DOHH2 (cell line): ENCODE measurements at regions not wholly inside any gene's neighbourhood (a gene's known extent, or its start where the extent isn't known, plus 50 kb on each side); places are given as distances from the start of the nearest gene placed in this dataset.

Experiments
- H3F3A ChIP-seq: fragments of 200-600 bp; sonication (generic), shearing (Covaris generic); 2 replicates; pipeline ENCODE4 v1.6.0; 2016; ENCODE audit warnings: antibody characterized with exemption, mild to moderate bottlenecking; ENCODE audit not compliant: control insufficient read depth, insufficient read depth
- H3K27ac ChIP-seq: fragments of 200-600 bp; sonication (generic); 2 replicates; pipeline ENCODE4 v1.5.1; 2014; ENCODE audit warnings: low read depth, mild to moderate bottlenecking, low read length, moderate library complexity
- H3K27me3 ChIP-seq: fragments of 200-600 bp; sonication (generic); 2 replicates; pipeline ENCODE4 v1.6.1; 2014; ENCODE audit warnings: mild to moderate bottlenecking, low read length, mixed read lengths; ENCODE audit not compliant: control insufficient read depth
- H3K36me3 ChIP-seq: fragments of 200-600 bp; sonication (generic); 2 replicates; pipeline ENCODE4 v1.6.1; 2014; ENCODE audit warnings: mild to moderate bottlenecking, low read length, moderate library complexity, mixed read lengths; ENCODE audit not compliant: control insufficient read depth
- H3K4me1 ChIP-seq: fragments of 200-600 bp; sonication (generic); 2 replicates; pipeline ENCODE4 v1.6.1; 2014; ENCODE audit warnings: mild to moderate bottlenecking, low read length, mixed read lengths; ENCODE audit not compliant: control insufficient read depth
- H3K4me2 ChIP-seq: fragments of 200-600 bp; sonication (generic); 2 replicates; pipeline ENCODE4 v1.6.0; 2014; ENCODE audit warnings: mild to moderate bottlenecking, low read length, moderate library complexity
- H3K4me3 ChIP-seq: fragments of 200-600 bp; sonication (generic); 2 replicates; pipeline ENCODE4 v1.5.1; 2014; ENCODE audit warnings: mild to moderate bottlenecking, low read length, mixed read lengths
- H3K79me2 ChIP-seq: fragments of 200-600 bp; sonication (generic); 2 replicates; pipeline ENCODE4 v1.6.1; 2014; ENCODE audit warnings: mild to moderate bottlenecking, low read length, mixed read lengths; ENCODE audit not compliant: control insufficient read depth
- H3K9me2 ChIP-seq: fragments of 200-600 bp; sonication (generic); replicated peaks from 2 replicates; pipeline ENCODE4 v1.6.1; 2014; ENCODE audit warnings: mild to moderate bottlenecking, low read length, mixed read lengths; ENCODE audit not compliant: control insufficient read depth
- H3K9me3 ChIP-seq: fragments of 200-600 bp; sonication (generic); 2 replicates; pipeline ENCODE4 v1.6.1; 2014; ENCODE audit warnings: antibody characterized with exemption, low read length, mixed read lengths; ENCODE audit not compliant: control insufficient read depth, insufficient read depth
- H4K20me1 ChIP-seq: fragments of 200-600 bp; sonication (generic); 2 replicates; pipeline ENCODE4 v1.6.0; 2014; ENCODE audit warnings: low read depth, mild to moderate bottlenecking, antibody characterized with exemption, low read length, moderate library complexity; ENCODE audit not compliant: control insufficient read depth, insufficient read depth
- CTCF ChIP-seq: fragments of 200-600 bp; sonication (generic); IDR thresholded peaks from one replicate; pipeline ENCODE4 v1.5.1; 2014; ENCODE audit warnings: antibody characterized with exemption, mild to moderate bottlenecking, low read depth, low read length; ENCODE audit not compliant: poor library complexity, severe bottlenecking
- EZH2phosphoT487 ChIP-seq: fragments of 200-600 bp; sonication (generic); IDR thresholded peaks from 2 replicates; pipeline ENCODE4 v1.6.1; 2017; ENCODE audit warnings: borderline replicate concordance, mild to moderate bottlenecking, antibody characterized with exemption, low read length, moderate library complexity, mixed read lengths

- Histone ChIP-seq H3K27ac (no peak overlapping the region), H3K27me3 (no peaks in the 10 kb centered on the region), H3K4me3 (no peak overlapping the region), H4K20me1 (no peaks in the 10 kb centered on the region), H3K9me2 (no peaks in the 10 kb centered on the region; the same call in 1 of the 2 replicates), H3F3A (no peaks in the 10 kb centered on the region), H3K79me2 (no peaks in the 10 kb centered on the region), H3K36me3 (no peaks in the 10 kb centered on the region), H3K9me3 (no peaks in the 10 kb centered on the region), H3K4me1 (no peaks in the 10 kb centered on the region), H3K4me2 (no peak overlapping the region)
- TF ChIP-seq EZH2phosphoT487 = no peak
- TF ChIP-seq CTCF = no peak
Observed at GRCh38 chr7:152968514-152968913, 209.0 kb downstream of the ACTR3B start.

- H3K4me1 ChIP-seq = no peaks in the 10 kb centered on the region
- H3K27me3 ChIP-seq = no peaks in the 10 kb centered on the region
- no peak overlapping the region for H3K4me2 ChIP-seq
- no peaks in the 10 kb centered on the region; the same call in 1 of the 2 replicates for H3K9me2 ChIP-seq
- H3K36me3 ChIP-seq = no peaks in the 10 kb centered on the region
- no peak for TF ChIP-seq CTCF
- no peak for TF ChIP-seq EZH2phosphoT487
- no peaks in the 10 kb centered on the region for H3K9me3 ChIP-seq
- H3F3A ChIP-seq = no peaks in the 10 kb centered on the region
- no peak overlapping the region for H3K4me3 ChIP-seq
- H3K27ac ChIP-seq = no peak overlapping the region
- H3K79me2 ChIP-seq = no peaks in the 10 kb centered on the region
- no peaks in the 10 kb centered on the region for H4K20me1 ChIP-seq
Observed at GRCh38 chr7:152969335-152969734, 209.8 kb downstream of the ACTR3B start.

GRCh38 chr7:152969839-152970238, 210.3 kb downstream of the ACTR3B start:
- Histone ChIP-seq H3K4me2 (no peak overlapping the region), H3K79me2 (no peaks in the 10 kb centered on the region), H3K9me2 (no peaks in the 10 kb centered on the region; the same call in 1 of the 2 replicates), H3K36me3 (no peaks in the 10 kb centered on the region), H3K4me3 (no peak overlapping the region), H4K20me1 (no peaks in the 10 kb centered on the region), H3K9me3 (no peaks in the 10 kb centered on the region), H3K27ac (no peak overlapping the region), H3K27me3 (no peaks in the 10 kb centered on the region), H3K4me1 (no peaks in the 10 kb centered on the region), H3F3A (no peaks in the 10 kb centered on the region)
- no peak for TF ChIP-seq CTCF
- TF ChIP-seq EZH2phosphoT487 = no peak

- H4K20me1 ChIP-seq = no peaks in the 10 kb centered on the region
- H3K27me3 ChIP-seq = no peaks in the 10 kb centered on the region
- H3K9me3 ChIP-seq = no peaks in the 10 kb centered on the region
- no peaks in the 10 kb centered on the region; the same call in 1 of the 2 replicates for H3K9me2 ChIP-seq
- no peak overlapping the region for H3K27ac ChIP-seq
- H3K4me2 ChIP-seq = no peak overlapping the region
- no peak overlapping the region for H3K4me3 ChIP-seq
- TF ChIP-seq EZH2phosphoT487 = no peak
- no peak for TF ChIP-seq CTCF
- H3F3A ChIP-seq = no peaks in the 10 kb centered on the region
- H3K79me2 ChIP-seq = no peaks in the 10 kb centered on the region
- no peaks in the 10 kb centered on the region for H3K4me1 ChIP-seq
- H3K36me3 ChIP-seq = no peaks in the 10 kb centered on the region
Observed at GRCh38 chr7:152970481-152970880, 210.9 kb downstream of the ACTR3B start.
